ENCODE measurements at regions not wholly inside any gene's neighbourhood (a gene's known extent, or its start where the extent isn't known, plus 50 kb on each side); places are given as distances from the start of the nearest gene placed in this dataset.

- Histone ChIP-seq H3K14ac (replicated peaks; ENCODE audit: low read depth, low read length) (no peak overlapping the region), H2BK120ac (ENCODE audit: low read depth, low read length) (no peak overlapping the region), H4K20me1 (ENCODE audit: insufficient read depth, low read length) (no peaks in the 10 kb centered on the region), H3K23ac (ENCODE audit: low read depth, low read length) (no peak overlapping the region), H3K36me3 (ENCODE audit: control insufficient read depth, insufficient read depth, low read length) (no peaks in the 10 kb centered on the region), H2AK5ac (ENCODE audit: low read depth, low read length) (no peak overlapping the region), H3K9me1 (ENCODE audit: insufficient read depth, low read length) (no peaks in the 10 kb centered on the region), H3K4ac (ENCODE audit: low read depth, low read length) (no peak overlapping the region), H3K18ac (ENCODE audit: low read depth, low read length) (no peak overlapping the region), H3K56ac (ENCODE audit: extremely low read depth, insufficient read depth, low read length) (no peak overlapping the region), H2AFZ (replicated peaks; ENCODE audit: low read length, poor library complexity) (no peak overlapping the region), H4K5ac (ENCODE audit: low read depth, low read length) (no peak overlapping the region), H3K27ac (ENCODE audit: insufficient read depth, low read length) (no peak overlapping the region), H2BK5ac (ENCODE audit: low read depth, low read length, poor library complexity, severe bottlenecking) (no peak overlapping the region), H3K4me2 (ENCODE audit: low read depth, low read length) (no peak overlapping the region), H4K91ac (ENCODE audit: insufficient read depth, low read depth, low read length) (no peak overlapping the region), H4K8ac (ENCODE audit: low read depth in 2 of 2, low read length in 2 of 2) (no peak overlapping the region), H2AK9ac (replicated peaks; ENCODE audit: low read depth, low read length, poor library complexity) (no peak overlapping the region), H3K79me1 (ENCODE audit: low read depth in 1 of 2, low read length in 2 of 2) (no peaks in the 10 kb centered on the region), H3K27me3 (ENCODE audit: control insufficient read depth, insufficient read depth, low read length) (no peaks in the 10 kb centered on the region), H3K4me3 (ENCODE audit: insufficient read depth, low read depth, low read length) (no peak overlapping the region), H3K9ac (ENCODE audit: low read depth, low read length) (no peak overlapping the region), H3K4me1 (ENCODE audit: control insufficient read depth, insufficient read depth, low read length) (no peaks in the 10 kb centered on the region), H2BK15ac (ENCODE audit: low read depth, low read length) (no peak overlapping the region), H2BK20ac (ENCODE audit: low read depth, low read length) (no peak overlapping the region), H3K9me3 (ENCODE audit: control insufficient read depth, insufficient read depth, low read length) (peaks cover 4% of the 10 kb centered on the region; the same call in 1 of the 2 replicates)
- DNase-seq = peak; percentile 4
- ChIA-PET CTCF (no interaction called here), POLR2A (ENCODE audit: unreplicated experiment) (no interaction called here)
- BruUV-seq (replicated peaks) = no TSS peak
- no CpG with 5 or more reads among the region's 9 CpGs for WGBS, 2 experiments (ENCODE audit: extremely low coverage in 2 of 2, insufficient read length in 1 of 2)
- in situ Hi-C loops (cut with MboI; ENCODE audit: low sequenced_read_pairs) (no loop called here), intact Hi-C loops (cut with micrococcal nuclease) (no loop called here), dilution Hi-C loops (cut with HindIII; ENCODE audit: low sequenced_read_pairs, unreplicated experiment) (no loop called here)
- no peak for ATAC-seq (ENCODE audit: low read depth)
- TF ChIP-seq MXI1 (IDR thresholded peaks at IDR 0.05; ENCODE audit: borderline replicate concordance, low read depth, low read length) (no peak), CHD1 (IDR thresholded peaks at IDR 0.05; ENCODE audit: low read depth, low read length) (no peak), FOS (IDR thresholded peaks at IDR 0.05; ENCODE audit: low read depth, low read length) (no peak), NFE2L2 (IDR thresholded peaks at IDR 0.05; ENCODE audit: low read depth, low read length) (no peak), USF2 (IDR thresholded peaks at IDR 0.05; ENCODE audit: low read depth, low read length) (no peak), MAFK (IDR thresholded peaks at IDR 0.05; ENCODE audit: low read depth, low read length) (no peak), SMC3 (IDR thresholded peaks at IDR 0.05; ENCODE audit: low read depth, low read length) (no peak), POLR2A (IDR thresholded peaks at IDR 0.05; ENCODE audit: low read depth, low read length) (no peak), RAD21 (IDR thresholded peaks at IDR 0.05; ENCODE audit: low read length) (no peak)
- TF ChIP-seq, protein P1, sequence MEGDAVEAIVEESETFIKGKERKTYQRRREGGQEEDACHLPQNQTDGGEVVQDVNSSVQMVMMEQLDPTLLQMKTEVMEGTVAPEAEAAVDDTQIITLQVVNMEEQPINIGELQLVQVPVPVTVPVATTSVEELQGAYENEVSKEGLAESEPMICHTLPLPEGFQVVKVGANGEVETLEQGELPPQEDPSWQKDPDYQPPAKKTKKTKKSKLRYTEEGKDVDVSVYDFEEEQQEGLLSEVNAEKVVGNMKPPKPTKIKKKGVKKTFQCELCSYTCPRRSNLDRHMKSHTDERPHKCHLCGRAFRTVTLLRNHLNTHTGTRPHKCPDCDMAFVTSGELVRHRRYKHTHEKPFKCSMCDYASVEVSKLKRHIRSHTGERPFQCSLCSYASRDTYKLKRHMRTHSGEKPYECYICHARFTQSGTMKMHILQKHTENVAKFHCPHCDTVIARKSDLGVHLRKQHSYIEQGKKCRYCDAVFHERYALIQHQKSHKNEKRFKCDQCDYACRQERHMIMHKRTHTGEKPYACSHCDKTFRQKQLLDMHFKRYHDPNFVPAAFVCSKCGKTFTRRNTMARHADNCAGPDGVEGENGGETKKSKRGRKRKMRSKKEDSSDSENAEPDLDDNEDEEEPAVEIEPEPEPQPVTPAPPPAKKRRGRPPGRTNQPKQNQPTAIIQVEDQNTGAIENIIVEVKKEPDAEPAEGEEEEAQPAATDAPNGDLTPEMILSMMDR (conservative IDR thresholded peaks at IDR 0.05; ENCODE audit: low read depth, low read length) = no peak
- TF ChIP-seq, protein P2, sequence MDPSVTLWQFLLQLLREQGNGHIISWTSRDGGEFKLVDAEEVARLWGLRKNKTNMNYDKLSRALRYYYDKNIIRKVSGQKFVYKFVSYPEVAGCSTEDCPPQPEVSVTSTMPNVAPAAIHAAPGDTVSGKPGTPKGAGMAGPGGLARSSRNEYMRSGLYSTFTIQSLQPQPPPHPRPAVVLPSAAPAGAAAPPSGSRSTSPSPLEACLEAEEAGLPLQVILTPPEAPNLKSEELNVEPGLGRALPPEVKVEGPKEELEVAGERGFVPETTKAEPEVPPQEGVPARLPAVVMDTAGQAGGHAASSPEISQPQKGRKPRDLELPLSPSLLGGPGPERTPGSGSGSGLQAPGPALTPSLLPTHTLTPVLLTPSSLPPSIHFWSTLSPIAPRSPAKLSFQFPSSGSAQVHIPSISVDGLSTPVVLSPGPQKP (IDR thresholded peaks at IDR 0.05; ENCODE audit: borderline replicate concordance, low read depth, low read length) = no peak
Measured at GRCh38 chr15:94075349-94075748, 156.0 kb upstream of the MCTP2 start.
